GM23338 (cell line): ENCODE measurements at regions not wholly inside any gene's neighbourhood (a gene's known extent, or its start where the extent isn't known, plus 50 kb on each side); places are given as distances from the start of the nearest gene placed in this dataset.

Experiments
- CREB1 ChIP-seq: fragments of 250-450 bp; sonication (Bioruptor Pico); IDR thresholded peaks from 2 replicates; pipeline ENCODE4 v1.5.0; 2020; ENCODE audit warnings: low read depth, mild to moderate bottlenecking, moderate library complexity
- ETS1 ChIP-seq: IDR thresholded peaks from 2 replicates; pipeline ENCODE4 v1.6.1; 2016; ENCODE audit warnings: antibody characterized with exemption
- EZH2 ChIP-seq: fragments of 200-600 bp; sonication (generic); IDR thresholded peaks from one replicate; pipeline ENCODE4 v1.8.0; 2017; ENCODE audit warnings: antibody characterized with exemption, mild to moderate bottlenecking, low read depth; ENCODE audit not compliant: unreplicated experiment
- EZH2phosphoT487 ChIP-seq: fragments of 200-600 bp; sonication (generic); IDR thresholded peaks from one replicate; pipeline ENCODE4 v1.8.1; 2018; ENCODE audit warnings: antibody characterized with exemption; ENCODE audit not compliant: unreplicated experiment
- JUNB ChIP-seq: IDR thresholded peaks from one replicate; pipeline ENCODE4 v1.6.1; 2016; ENCODE audit warnings: antibody characterized with exemption; ENCODE audit not compliant: unreplicated experiment
- NANOG ChIP-seq: IDR thresholded peaks from 2 replicates; pipeline ENCODE4 v1.6.1; 2016; ENCODE audit warnings: antibody characterized with exemption, borderline replicate concordance
- POLR2AphosphoS5 ChIP-seq: IDR thresholded peaks from 2 replicates; pipeline ENCODE4 v1.6.1; 2016; ENCODE audit warnings: antibody characterized with exemption, low read depth
- REST ChIP-seq: IDR thresholded peaks from one replicate; pipeline ENCODE4 v1.6.1; 2018; ENCODE audit warnings: antibody characterized with exemption; ENCODE audit not compliant: unreplicated experiment
- STAT1 ChIP-seq: IDR thresholded peaks from one replicate; pipeline ENCODE4 v1.6.1; 2016; ENCODE audit warnings: antibody characterized with exemption; ENCODE audit not compliant: unreplicated experiment
- ZNF114 ChIP-seq: fragments of 250-450 bp; sonication (Bioruptor Pico); IDR thresholded peaks from 2 replicates; pipeline ENCODE4 v1.5.0; 2020; ENCODE audit warnings: mild to moderate bottlenecking, moderate library complexity
- ZNF331 ChIP-seq: fragments of 250-450 bp; sonication (Bioruptor Pico); IDR thresholded peaks from 2 replicates; pipeline ENCODE4 v1.5.0; 2020; ENCODE audit warnings: low read depth, mild to moderate bottlenecking, moderate library complexity
- TF ChIP-seq, protein P1 (sequence below), 2 experiments: fragments of 200-600 bp in 1 of 2; sonication (generic) in 1 of 2; conservative IDR thresholded peaks; 2 replicates each; pipeline versions ENCODE4 v1.5.1 to v1.6.1; 2016 to 2017; ENCODE audit warnings: antibody characterized with exemption in 2 of 2, low read depth in 2 of 2, mild to moderate bottlenecking in 2 of 2, moderate library complexity in 1 of 2
- TF ChIP-seq, protein P2 (sequence below): fragments of 250-450 bp; sonication (Bioruptor Pico); IDR thresholded peaks from 2 replicates; pipeline ENCODE4 v1.5.0; 2020; ENCODE audit warnings: mild to moderate bottlenecking, moderate library complexity

DNA sequence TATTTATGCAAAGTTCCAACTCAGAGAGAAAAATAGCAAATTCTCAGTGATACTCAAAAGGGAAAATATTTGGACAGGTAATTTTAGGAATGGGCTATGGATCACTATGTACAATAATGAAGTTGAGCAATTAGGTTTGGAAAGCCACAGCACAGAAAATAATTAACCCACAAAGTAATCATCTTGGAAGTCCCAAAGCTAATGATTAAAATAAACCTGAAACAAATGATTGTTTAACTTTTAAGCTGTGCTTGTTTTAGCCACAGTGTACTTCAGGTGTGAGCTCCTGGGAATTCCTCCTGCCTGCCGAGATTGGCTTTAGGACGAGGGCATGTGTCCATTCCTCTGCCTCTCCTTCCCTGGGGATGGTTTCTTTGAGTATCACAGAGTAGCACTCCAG lies 403.9 kb downstream of the ZSWIM6 start:
- no peak for TF ChIP-seq POLR2AphosphoS5
- TF ChIP-seq, protein P1, sequence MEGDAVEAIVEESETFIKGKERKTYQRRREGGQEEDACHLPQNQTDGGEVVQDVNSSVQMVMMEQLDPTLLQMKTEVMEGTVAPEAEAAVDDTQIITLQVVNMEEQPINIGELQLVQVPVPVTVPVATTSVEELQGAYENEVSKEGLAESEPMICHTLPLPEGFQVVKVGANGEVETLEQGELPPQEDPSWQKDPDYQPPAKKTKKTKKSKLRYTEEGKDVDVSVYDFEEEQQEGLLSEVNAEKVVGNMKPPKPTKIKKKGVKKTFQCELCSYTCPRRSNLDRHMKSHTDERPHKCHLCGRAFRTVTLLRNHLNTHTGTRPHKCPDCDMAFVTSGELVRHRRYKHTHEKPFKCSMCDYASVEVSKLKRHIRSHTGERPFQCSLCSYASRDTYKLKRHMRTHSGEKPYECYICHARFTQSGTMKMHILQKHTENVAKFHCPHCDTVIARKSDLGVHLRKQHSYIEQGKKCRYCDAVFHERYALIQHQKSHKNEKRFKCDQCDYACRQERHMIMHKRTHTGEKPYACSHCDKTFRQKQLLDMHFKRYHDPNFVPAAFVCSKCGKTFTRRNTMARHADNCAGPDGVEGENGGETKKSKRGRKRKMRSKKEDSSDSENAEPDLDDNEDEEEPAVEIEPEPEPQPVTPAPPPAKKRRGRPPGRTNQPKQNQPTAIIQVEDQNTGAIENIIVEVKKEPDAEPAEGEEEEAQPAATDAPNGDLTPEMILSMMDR (conservative IDR thresholded peaks at IDR 0.05; ENCODE audit: low read depth in 2 of 2), result no peak
- TF ChIP-seq CREB1 (CRISPR knock-in tag), result no peak
- no peak for TF ChIP-seq EZH2
- TF ChIP-seq EZH2phosphoT487, result no peak
- TF ChIP-seq REST, result no peak
- TF ChIP-seq STAT1, result no peak
- TF ChIP-seq, protein P2, sequence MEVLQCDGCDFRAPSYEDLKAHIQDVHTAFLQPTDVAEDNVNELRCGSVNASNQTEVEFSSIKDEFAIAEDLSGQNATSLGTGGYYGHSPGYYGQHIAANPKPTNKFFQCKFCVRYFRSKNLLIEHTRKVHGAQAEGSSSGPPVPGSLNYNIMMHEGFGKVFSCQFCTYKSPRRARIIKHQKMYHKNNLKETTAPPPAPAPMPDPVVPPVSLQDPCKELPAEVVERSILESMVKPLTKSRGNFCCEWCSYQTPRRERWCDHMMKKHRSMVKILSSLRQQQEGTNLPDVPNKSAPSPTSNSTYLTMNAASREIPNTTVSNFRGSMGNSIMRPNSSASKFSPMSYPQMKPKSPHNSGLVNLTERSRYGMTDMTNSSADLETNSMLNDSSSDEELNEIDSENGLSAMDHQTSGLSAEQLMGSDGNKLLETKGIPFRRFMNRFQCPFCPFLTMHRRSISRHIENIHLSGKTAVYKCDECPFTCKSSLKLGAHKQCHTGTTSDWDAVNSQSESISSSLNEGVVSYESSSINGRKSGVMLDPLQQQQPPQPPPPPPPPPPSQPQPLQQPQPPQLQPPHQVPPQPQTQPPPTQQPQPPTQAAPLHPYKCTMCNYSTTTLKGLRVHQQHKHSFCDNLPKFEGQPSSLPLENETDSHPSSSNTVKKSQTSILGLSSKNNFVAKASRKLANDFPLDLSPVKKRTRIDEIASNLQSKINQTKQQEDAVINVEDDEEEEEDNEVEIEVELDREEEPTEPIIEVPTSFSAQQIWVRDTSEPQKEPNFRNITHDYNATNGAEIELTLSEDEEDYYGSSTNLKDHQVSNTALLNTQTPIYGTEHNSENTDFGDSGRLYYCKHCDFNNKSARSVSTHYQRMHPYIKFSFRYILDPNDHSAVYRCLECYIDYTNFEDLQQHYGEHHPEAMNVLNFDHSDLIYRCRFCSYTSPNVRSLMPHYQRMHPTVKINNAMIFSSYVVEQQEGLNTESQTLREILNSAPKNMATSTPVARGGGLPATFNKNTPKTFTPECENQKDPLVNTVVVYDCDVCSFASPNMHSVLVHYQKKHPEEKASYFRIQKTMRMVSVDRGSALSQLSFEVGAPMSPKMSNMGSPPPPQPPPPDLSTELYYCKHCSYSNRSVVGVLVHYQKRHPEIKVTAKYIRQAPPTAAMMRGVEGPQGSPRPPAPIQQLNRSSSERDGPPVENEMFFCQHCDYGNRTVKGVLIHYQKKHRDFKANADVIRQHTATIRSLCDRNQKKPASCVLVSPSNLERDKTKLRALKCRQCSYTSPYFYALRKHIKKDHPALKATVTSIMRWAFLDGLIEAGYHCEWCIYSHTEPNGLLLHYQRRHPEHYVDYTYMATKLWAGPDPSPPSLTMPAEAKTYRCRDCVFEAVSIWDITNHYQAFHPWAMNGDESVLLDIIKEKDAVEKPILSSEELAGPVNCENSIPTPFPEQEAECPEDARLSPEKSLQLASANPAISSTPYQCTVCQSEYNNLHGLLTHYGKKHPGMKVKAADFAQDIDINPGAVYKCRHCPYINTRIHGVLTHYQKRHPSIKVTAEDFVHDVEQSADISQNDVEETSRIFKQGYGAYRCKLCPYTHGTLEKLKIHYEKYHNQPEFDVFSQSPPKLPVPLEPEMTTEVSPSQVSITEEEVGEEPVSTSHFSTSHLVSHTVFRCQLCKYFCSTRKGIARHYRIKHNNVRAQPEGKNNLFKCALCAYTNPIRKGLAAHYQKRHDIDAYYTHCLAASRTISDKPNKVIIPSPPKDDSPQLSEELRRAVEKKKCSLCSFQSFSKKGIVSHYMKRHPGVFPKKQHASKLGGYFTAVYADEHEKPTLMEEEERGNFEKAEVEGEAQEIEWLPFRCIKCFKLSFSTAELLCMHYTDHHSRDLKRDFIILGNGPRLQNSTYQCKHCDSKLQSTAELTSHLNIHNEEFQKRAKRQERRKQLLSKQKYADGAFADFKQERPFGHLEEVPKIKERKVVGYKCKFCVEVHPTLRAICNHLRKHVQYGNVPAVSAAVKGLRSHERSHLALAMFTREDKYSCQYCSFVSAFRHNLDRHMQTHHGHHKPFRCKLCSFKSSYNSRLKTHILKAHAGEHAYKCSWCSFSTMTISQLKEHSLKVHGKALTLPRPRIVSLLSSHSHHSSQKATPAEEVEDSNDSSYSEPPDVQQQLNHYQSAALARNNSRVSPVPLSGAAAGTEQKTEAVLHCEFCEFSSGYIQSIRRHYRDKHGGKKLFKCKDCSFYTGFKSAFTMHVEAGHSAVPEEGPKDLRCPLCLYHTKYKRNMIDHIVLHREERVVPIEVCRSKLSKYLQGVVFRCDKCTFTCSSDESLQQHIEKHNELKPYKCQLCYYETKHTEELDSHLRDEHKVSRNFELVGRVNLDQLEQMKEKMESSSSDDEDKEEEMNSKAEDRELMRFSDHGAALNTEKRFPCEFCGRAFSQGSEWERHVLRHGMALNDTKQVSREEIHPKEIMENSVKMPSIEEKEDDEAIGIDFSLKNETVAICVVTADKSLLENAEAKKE (CRISPR knock-in tag), result no peak
- no peak for TF ChIP-seq ZNF114 (CRISPR knock-in tag)
- TF ChIP-seq ETS1, result no peak
- no peak for TF ChIP-seq JUNB
- TF ChIP-seq ZNF331 (CRISPR knock-in tag), result no peak
- no peak for TF ChIP-seq NANOG
